GM18520 (cell line): ENCODE measurements at regions not wholly inside any gene's neighbourhood (a gene's known extent, or its start where the extent isn't known, plus 50 kb on each side); places are given as distances from the start of the nearest gene placed in this dataset.
"Not testable (repeated sequence)": the region's sequence is repeated elsewhere in the genome, so short reads cannot be mapped to it uniquely, and the experiment has no call there.

Experiments used
- ATAC-seq: cut with Tn5 transposase; IDR thresholded peaks from one replicate; pipeline ENCODE4 v1.9.1; 2021; ENCODE audit not compliant: unreplicated experiment

DNA sequence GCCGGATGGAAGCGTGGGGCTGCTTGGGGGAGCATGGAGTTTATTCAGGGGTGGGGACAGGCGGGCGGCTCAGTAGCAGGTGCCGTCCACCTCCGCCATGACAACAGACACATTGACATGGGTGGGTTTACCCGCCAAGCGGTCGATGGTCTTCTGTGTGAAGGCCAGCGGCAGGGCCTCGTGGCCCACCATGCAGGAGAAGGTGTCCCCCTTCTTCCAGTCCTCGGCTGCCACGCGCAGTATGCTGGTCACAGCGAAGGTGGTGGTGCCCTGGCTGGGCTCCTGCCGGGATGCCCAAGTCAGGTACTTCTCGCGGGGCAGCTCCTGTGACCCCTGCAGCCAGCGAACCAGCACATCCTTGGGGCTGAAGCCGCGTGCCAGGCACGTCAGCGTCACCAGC is 180.7 kb downstream of the TMEM121 start:
- ATAC-seq = not testable (repeated sequence)

DNA sequence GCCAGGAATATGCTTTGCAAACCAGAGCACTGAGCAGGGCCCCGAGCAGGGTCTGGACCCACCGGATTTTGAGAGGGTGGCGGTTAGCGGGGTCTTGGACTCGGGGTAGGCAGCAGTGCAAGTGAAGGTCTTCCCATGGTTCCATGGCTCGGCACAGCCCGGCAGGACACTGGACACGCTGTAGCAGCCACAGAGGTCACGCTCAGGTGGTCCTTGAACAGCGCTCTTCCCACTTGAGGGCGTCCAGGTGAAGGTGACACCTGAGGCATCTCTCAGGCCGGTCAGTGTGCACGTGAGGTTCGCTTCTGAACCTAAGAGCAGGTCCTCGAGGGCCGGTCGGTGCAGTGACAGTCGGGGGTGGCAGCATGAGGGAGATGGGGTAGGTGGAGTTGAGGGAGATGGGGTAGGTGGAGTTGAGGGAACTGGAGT is 181.4 kb downstream of the TMEM121 start:
- ATAC-seq = not testable (repeated sequence)

GRCh38 chr14:105708251-105709134 is 182.1 kb downstream of the TMEM121 start:
- not testable (repeated sequence) for ATAC-seq

- no peak for ATAC-seq
Observed at GRCh38 chr14:105709281-105710118, 183.1 kb downstream of the TMEM121 start.

GRCh38 chr14:105710119-105711043 is 184.0 kb downstream of the TMEM121 start:
- no peak for ATAC-seq

GRCh38 chr14:105711044-105711620 is 184.7 kb downstream of the TMEM121 start:
- ATAC-seq = no peak

DNA sequence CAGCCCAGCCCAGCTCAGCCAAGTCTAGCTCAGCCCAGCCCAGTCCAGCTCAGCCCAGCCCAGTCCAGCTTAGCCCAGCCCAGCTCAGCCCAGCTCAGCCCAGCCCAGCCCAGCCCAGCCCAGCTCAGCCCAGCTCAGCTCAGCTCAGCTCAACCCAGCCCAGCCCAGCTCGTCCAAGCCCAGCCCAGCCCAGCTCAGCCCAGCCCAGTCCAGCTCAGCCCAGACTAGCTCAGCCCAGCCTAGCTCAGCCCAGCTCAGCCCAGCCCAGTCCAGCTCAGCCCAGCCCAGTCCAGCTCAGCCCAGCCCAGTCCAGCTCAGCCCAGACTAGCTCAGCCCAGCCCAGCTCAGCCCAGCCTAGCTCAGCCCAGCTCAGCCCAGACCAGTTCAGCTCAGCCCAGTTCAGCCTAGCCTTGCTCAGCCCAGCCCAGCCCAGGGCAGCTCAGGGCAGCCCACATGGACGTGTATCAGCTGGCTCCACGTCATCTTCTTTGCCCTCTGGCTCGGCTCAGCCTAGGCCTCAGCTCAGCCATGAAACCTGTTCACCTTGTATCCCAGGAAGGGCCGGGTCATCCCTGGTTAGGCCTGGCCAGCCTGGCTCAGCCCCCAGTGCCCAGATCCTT is 185.6 kb downstream of the TMEM121 start:
- no peak for ATAC-seq

DNA sequence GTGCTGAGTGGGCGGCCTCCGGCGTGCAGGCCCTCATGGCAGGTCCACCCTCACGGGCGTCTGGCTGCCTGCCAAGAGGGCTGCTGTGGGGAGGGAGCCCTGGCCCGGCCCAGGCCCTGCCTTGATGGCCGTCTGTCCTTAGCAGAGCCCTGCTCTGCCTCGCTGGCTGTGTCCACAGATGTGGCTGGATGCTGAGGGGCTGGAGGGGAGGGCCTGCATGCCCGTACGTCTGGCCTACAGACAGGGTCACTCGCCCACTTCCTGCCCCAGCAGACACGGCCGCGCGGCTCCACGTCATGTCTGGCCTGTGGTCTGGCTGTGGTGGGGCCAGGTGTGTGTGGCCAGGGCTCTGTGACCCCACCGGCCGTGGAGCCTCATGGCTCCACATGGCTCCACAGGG is 186.3 kb downstream of the TMEM121 start:
- not testable (repeated sequence) for ATAC-seq

DNA sequence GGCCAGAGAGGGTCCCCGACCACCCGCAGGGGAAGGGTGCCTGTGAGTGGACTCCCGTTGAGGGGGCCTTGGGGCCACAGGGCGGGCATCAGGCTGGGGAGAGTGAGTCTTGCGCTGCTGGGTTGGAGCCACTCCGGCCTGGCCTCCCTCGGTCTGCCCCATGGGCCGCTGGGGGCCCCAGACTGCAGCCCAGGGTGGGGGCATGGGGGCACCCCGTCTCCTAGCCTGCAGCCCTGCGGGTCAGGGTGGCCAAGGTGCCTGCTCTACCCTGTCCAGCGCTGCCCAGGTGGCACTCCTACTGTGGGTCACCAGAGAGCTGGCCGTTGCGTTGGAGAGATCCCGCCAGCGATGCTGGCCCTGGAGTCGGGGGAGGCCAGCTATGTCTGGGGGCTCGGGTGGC is 186.8 kb downstream of the TMEM121 start:
- not testable (repeated sequence) for ATAC-seq

- not testable (repeated sequence) for ATAC-seq
Observed at GRCh38 chr14:105713836-105714235, 187.5 kb downstream of the TMEM121 start.

DNA sequence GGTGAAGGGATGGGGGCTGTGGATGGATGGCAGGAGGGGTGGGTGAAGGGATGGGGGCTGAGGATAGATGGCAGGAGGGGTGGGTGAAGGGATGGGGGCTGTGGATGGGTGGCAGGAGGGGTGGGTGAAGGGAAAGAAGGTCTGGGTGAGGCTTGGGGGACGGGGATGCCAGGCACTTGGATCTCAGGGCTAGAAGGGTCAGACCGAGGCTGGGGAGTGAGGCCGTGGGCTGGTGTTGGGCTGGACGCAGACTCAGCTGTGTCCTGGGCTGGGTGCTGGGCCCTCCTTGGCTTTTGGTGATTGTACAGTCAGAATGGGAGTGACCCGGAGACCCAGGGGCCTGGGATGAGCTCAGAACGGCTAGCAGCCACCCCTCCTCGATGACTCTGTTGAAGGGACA is 192.4 kb downstream of the TMEM121 start:
- not testable (repeated sequence) for ATAC-seq

DNA sequence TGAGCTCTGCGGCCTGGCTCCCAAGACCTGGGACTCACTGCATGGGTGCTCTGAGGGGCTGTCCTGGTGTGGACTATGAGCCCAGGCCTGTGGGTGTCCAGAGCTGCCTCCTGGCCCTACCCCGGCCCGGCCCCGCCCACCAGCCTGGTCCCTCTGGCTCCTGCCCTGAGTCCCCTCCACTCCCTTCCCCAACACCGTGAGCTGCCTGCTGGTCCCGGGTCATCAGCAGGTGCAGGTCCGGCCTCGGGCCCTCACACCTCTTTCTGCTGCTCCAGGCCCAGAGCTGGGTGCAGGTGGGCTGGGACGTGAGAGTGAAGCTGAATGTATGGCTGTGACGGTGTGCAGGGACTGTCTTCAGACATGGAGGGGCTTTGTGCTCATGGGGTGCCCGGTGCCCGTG is 193.7 kb downstream of the TMEM121 start:
- ATAC-seq = not testable (repeated sequence)

DNA sequence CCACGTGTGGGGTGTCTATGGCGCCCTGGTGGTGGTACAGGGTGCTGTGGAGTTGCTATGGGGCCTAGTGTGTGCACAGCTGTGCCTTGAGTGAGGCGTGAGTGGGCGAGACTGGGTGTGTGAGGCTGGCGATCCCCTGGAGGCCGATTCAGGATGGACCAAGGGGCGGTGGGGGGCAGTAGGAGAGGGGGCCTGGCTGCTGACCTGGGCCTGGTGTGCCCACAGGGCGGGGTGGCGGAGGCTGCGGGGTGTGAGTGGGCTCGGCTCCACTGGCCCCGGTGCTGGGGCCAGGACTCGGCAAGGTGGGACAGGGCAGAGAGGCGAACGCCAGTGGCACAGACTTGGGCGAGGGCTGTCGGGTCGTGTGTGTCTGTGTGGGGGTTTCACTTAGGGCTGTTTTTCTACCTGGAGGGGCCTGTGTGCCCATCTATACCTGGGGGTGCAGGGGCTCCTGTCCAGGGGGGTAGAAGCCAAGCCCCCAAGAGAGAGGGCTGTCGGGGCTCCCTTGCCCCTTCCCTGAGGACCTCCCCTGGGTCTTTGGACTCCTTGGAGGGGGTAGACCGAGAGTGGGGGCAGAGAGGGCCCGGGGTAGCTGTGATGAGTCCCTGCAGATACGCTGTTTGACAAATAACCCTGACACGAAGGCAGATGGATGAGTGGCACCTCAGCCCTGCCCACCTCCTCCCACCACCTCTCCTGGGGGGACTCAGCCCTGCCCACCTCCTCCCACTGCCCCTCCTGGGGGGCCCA is 194.6 kb downstream of the TMEM121 start:
- ATAC-seq = not testable (repeated sequence)

GRCh38 chr14:105721602-105721970 is 195.2 kb downstream of the TMEM121 start:
- ATAC-seq = not testable (repeated sequence)

DNA sequence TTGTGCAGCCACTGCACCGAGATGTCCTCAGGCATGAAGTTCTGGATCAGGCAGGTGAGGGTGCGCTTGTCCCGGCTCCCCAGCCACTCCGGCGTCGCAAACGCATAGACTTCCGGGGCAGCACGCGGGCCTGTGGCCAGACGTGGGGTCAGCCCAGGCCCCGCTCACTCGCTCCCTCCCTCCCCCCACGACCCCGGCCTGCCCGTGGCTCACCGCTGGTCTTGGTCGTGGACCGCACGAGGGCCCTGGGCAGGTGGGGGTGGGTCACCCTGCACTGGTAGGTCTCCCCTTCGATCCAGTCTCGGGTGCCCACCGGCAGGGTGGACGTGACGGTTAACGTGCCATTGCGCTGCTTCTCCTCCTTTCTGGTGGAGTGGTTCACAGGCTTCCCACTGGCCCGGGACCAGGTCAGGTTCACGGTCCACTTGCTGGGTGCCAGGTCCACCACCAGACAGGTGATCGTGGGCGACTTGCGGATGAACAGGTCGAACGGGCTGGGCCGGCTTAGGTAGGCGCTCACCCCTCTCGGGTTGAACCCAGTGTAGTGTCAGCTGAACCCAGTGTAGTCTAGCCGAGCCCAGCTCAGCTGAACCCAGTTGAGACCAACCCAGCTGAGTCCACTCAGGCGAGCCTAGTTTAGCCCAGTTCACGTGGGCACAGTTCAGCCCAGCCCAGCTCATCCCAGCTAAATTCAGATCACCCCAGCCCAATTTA is 195.8 kb downstream of the TMEM121 start:
- not testable (repeated sequence) for ATAC-seq

DNA sequence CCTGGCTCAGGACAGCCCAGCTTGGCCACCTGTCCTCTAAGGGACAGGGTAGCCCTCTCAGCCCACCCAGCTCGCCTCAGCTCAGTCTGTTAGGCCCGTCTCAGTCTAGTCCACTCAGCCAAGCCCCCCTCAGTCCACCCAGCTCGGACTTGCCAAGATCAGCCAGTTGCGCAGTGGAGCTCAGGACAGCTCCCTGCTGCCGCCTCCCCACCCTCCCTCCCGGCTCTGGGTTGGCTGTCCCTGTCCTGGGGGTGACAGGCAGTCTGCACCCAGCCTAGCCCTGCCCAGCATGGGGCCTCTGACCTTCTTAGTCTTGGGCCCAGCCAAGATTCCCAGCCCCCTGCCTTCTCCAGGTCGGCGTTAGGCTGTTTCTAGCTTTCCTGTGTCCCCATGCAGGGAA is 196.9 kb downstream of the TMEM121 start:
- not testable (repeated sequence) for ATAC-seq

DNA sequence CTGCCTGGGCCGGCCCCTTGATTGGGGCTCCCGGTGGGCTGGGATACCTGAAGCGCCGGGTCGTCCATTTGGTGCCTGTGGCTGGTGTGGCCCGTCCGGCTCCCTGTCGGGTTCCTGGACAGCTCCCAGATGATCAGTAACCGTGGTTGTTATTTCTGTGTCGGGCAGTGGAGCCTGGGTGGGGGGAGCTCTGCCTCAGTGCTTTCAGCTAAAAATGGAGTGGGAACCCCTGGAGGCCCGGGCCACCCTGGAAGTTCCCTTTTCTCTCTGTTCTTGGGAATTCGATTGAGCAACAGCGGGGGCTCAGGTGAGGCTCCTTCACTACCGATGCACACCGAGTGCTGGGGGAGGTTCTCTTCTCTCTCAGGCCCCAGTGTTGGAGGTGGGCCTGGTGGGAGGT is 197.4 kb downstream of the TMEM121 start:
- ATAC-seq = not testable (repeated sequence)

- not testable (repeated sequence) for ATAC-seq
Observed at GRCh38 chr14:105729825-105730368, 203.5 kb downstream of the TMEM121 start.
